MM.1S (cell line): ENCODE measurements at regions not wholly inside any gene's neighbourhood (a gene's known extent, or its start where the extent isn't known, plus 50 kb on each side); places are given as distances from the start of the nearest gene placed in this dataset.

Experiments
- DNase-seq: peaks from one replicate; pipeline ENCODE4 v3.0.0-alpha.2; 2015
- H2AFZ ChIP-seq: fragments of 300-600 bp; sonication (generic); 2 replicates; pipeline ENCODE4 v1.6.0; 2016; ENCODE audit warnings: antibody characterized with exemption, low read length
- H3F3A ChIP-seq: fragments of 300-600 bp; sonication (generic); 2 replicates; pipeline ENCODE4 v1.6.1; 2016; ENCODE audit warnings: mild to moderate bottlenecking, antibody characterized with exemption, low read length, moderate library complexity, mixed read lengths; ENCODE audit not compliant: insufficient read depth
- H3K27ac ChIP-seq: fragments of 300-600 bp; sonication (generic); 2 replicates; pipeline ENCODE4 v1.5.1; 2016; ENCODE audit warnings: mild to moderate bottlenecking, low read length
- H3K27me3 ChIP-seq: fragments of 300-600 bp; sonication (generic); replicated peaks from 2 replicates; pipeline ENCODE4 v1.6.0; 2016; ENCODE audit warnings: low read length; ENCODE audit not compliant: insufficient read depth
- H3K36me3 ChIP-seq: fragments of 300-600 bp; sonication (generic); replicated peaks from 2 replicates; pipeline ENCODE4 v1.6.1; 2016; ENCODE audit warnings: mild to moderate bottlenecking, low read length, mixed read lengths; ENCODE audit not compliant: insufficient read depth
- H3K4me1 ChIP-seq: fragments of 300-600 bp; sonication (generic); 2 replicates; pipeline ENCODE4 v1.6.1; 2016; ENCODE audit warnings: low read length, mixed read lengths
- H3K4me2 ChIP-seq: fragments of 300-600 bp; sonication (generic); 2 replicates; pipeline ENCODE4 v1.6.0; 2016; ENCODE audit warnings: low read depth, low read length
- H3K4me3 ChIP-seq: fragments of 300-600 bp; sonication (generic); 2 replicates; pipeline ENCODE4 v1.5.1; 2016; ENCODE audit warnings: low read length, mixed read lengths
- H3K79me2 ChIP-seq: fragments of 300-600 bp; sonication (generic); 2 replicates; pipeline ENCODE4 v1.6.1; 2016; ENCODE audit warnings: mixed run types, low read length, mixed read lengths
- H3K9ac ChIP-seq: fragments of 300-600 bp; sonication (generic); 2 replicates; pipeline ENCODE4 v1.6.1; 2016; ENCODE audit warnings: low read length, mixed read lengths
- H3K9me2 ChIP-seq: fragments of 300-600 bp; sonication (generic); replicated peaks from 2 replicates; pipeline ENCODE4 v1.6.1; 2016; ENCODE audit warnings: mild to moderate bottlenecking, low read length, mixed read lengths; ENCODE audit not compliant: insufficient read depth
- H3K9me3 ChIP-seq: fragments of 300-600 bp; sonication (generic); replicated peaks from 2 replicates; pipeline ENCODE4 v1.6.1; 2016; ENCODE audit warnings: mild to moderate bottlenecking, low read length, mixed read lengths; ENCODE audit not compliant: insufficient read depth
- H4K20me1 ChIP-seq: fragments of 300-600 bp; sonication (generic); 2 replicates; pipeline ENCODE4 v1.6.1; 2016; ENCODE audit warnings: mild to moderate bottlenecking, low read length, moderate library complexity, mixed read lengths; ENCODE audit not compliant: insufficient read depth
- EZH2 ChIP-seq: fragments of 300-600 bp; sonication (generic); optimal IDR thresholded peaks from 2 replicates; pipeline ENCODE3; 2017; ENCODE audit warnings: low read depth, mild to moderate bottlenecking, antibody characterized with exemption, low read length, mixed read lengths
- EZH2phosphoT487 ChIP-seq: fragments of 300-600 bp; sonication (generic); IDR thresholded peaks from 2 replicates; pipeline ENCODE4 v1.6.1; 2018; ENCODE audit warnings: antibody characterized with exemption, low read length
- TF ChIP-seq, protein P1 (sequence below): fragments of 300-600 bp; sonication (generic); IDR thresholded peaks from 2 replicates; pipeline ENCODE4 v1.5.1; 2016; ENCODE audit warnings: antibody characterized with exemption, low read length, mixed read lengths

DNA sequence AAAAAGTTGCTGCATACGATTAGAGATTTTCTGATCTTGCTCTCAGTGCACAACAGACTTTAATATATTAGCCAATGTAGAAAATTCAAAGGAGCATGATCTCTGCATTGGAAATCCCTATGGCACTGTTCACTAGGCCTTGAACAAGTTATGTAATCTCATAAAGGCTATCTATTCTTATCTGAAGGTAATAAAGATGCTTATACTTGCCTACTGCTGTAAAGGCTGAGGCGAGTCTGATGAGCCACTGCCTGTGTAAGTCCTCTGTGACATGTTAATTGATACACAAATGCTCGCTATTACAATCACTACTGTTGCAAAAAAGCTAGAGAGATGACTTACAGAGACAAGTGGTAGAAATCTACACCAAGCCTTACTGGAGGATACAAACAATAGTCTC is 207.4 kb downstream of the EPHA4 start:
- no peaks in the 10 kb centered on the region for H3K36me3 ChIP-seq
- H3K4me2 ChIP-seq = no peak overlapping the region
- no peaks in the 10 kb centered on the region for H3K9me2 ChIP-seq
- no peaks in the 10 kb centered on the region for H3K27me3 ChIP-seq
- H3K9me3 ChIP-seq = no peaks in the 10 kb centered on the region
- no peaks in the 10 kb centered on the region for H3K79me2 ChIP-seq
- H4K20me1 ChIP-seq = no peaks in the 10 kb centered on the region
- no peak overlapping the region for H3K9ac ChIP-seq
- no peak overlapping the region for H3K4me3 ChIP-seq
- H3K4me1 ChIP-seq = no peaks in the 10 kb centered on the region
- DNase-seq = no peak
- no peak overlapping the region for H3K27ac ChIP-seq
- H3F3A ChIP-seq = no peaks in the 10 kb centered on the region
- TF ChIP-seq, protein P1, sequence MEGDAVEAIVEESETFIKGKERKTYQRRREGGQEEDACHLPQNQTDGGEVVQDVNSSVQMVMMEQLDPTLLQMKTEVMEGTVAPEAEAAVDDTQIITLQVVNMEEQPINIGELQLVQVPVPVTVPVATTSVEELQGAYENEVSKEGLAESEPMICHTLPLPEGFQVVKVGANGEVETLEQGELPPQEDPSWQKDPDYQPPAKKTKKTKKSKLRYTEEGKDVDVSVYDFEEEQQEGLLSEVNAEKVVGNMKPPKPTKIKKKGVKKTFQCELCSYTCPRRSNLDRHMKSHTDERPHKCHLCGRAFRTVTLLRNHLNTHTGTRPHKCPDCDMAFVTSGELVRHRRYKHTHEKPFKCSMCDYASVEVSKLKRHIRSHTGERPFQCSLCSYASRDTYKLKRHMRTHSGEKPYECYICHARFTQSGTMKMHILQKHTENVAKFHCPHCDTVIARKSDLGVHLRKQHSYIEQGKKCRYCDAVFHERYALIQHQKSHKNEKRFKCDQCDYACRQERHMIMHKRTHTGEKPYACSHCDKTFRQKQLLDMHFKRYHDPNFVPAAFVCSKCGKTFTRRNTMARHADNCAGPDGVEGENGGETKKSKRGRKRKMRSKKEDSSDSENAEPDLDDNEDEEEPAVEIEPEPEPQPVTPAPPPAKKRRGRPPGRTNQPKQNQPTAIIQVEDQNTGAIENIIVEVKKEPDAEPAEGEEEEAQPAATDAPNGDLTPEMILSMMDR = no peak
- TF ChIP-seq EZH2phosphoT487 (no peak), EZH2 (no peak)
- H2AFZ ChIP-seq = no peak overlapping the region
